GM10266 (cell line): ENCODE measurements at regions not wholly inside any gene's neighbourhood (a gene's known extent, or its start where the extent isn't known, plus 50 kb on each side); places are given as distances from the start of the nearest gene placed in this dataset.
"Not testable (repeated sequence)": the region's sequence is repeated elsewhere in the genome, so short reads cannot be mapped to it uniquely, and the experiment has no call there.

ENCODE experiments used
- DNase-seq: peaks from one replicate; pipeline ENCODE4 v3.0.0; 2012; ENCODE audit errors: extremely low spot score
- TF ChIP-seq, protein P1 (sequence below): IDR thresholded peaks from 2 replicates; pipeline ENCODE4 v1.5.1; 2012; ENCODE audit warnings: mild to moderate bottlenecking, low read depth; ENCODE audit not compliant: control insufficient read depth, insufficient read depth; ENCODE audit errors: missing control alignments

DNA sequence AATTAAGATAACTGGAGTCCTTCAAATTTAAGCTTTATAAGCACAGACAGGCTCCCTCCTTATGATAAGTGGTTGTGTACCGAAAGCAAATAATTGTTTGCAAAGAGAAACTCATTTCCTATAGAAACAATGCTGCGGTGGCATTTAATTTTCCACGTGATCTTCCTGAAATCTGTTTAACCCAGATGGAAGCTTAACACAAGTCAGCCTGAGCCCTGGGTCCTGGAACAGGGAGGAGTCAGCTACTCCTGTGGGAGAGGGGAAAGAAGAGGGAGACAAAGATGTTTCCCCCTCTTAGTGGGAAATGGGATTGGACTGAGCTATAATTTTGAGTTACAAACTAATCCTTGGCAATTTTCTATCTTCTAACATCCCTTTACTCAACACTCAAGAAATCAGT is 136.5 kb downstream of the ELOVL4 start:
- TF ChIP-seq, protein P1, sequence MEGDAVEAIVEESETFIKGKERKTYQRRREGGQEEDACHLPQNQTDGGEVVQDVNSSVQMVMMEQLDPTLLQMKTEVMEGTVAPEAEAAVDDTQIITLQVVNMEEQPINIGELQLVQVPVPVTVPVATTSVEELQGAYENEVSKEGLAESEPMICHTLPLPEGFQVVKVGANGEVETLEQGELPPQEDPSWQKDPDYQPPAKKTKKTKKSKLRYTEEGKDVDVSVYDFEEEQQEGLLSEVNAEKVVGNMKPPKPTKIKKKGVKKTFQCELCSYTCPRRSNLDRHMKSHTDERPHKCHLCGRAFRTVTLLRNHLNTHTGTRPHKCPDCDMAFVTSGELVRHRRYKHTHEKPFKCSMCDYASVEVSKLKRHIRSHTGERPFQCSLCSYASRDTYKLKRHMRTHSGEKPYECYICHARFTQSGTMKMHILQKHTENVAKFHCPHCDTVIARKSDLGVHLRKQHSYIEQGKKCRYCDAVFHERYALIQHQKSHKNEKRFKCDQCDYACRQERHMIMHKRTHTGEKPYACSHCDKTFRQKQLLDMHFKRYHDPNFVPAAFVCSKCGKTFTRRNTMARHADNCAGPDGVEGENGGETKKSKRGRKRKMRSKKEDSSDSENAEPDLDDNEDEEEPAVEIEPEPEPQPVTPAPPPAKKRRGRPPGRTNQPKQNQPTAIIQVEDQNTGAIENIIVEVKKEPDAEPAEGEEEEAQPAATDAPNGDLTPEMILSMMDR: no peak
- DNase-seq: no peak

DNA sequence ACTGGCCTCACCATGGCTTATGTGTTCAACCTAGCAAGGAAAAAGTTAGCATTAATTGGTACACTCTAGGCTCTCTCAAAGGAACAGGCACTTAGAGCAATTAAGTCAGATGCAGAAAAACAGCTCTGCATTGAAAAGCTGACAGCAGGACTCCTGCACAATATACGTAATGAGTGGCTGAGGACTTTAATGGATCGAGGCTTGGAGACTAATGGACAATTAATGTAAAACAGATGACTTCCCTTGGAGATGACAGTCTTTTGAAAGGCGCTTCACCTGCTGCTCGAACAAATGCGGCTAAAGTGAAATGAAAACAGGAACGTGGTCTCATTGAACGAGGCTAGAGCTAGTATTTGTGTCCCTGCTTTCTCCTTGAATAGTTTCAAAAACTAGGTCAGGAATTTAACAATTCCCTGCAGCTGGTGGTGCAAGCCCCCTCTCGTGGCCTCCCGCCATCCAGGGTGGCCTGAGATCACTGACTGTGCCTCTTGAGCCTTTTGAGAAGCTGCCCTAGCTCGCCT is 137.1 kb downstream of the ELOVL4 start:
- DNase-seq: no peak
- TF ChIP-seq, protein P1: no peak

DNA sequence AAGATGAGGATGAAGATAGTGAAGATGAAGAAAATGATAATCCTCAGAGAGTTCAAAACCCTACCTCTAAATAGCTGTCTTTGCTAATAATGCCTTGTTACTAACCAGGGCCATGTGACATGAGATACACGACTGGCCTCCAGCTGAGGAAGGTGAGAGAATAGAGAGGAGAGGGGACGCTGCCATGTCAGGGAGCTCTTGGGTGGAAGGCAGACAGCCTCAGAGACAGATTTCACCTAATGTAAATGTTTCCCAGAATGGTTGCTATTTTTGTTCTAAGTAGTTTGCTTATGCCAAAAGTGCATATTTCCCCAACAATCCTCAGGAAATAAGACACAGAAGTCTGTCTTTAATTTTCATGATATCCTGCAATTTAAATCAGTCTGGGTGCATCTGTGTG is 138.4 kb downstream of the ELOVL4 start:
- DNase-seq: no peak

DNA sequence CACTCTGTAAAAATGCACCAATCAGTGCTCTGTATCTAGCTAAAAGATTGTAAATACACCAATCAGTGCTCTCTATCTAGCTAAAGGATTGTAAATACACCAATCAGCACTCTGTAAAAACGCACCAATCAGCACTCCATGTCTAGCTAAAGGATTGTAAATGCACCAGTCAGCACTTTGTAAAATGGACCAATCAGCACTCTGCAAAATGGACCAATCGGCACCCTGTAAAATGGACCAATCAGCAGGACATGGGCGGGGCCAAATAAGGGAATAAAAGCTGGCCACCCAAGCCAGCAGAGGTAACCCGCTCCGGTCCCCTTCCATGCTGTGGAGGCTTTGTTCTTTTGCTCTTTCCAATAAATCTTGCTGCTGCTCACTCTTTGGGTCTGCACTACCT is 140.7 kb downstream of the ELOVL4 start:
- DNase-seq: not testable (repeated sequence)

More for the DNA sequence above, 138.4 kb downstream of the ELOVL4 start:
- TF ChIP-seq, protein P1: no peak

DNA sequence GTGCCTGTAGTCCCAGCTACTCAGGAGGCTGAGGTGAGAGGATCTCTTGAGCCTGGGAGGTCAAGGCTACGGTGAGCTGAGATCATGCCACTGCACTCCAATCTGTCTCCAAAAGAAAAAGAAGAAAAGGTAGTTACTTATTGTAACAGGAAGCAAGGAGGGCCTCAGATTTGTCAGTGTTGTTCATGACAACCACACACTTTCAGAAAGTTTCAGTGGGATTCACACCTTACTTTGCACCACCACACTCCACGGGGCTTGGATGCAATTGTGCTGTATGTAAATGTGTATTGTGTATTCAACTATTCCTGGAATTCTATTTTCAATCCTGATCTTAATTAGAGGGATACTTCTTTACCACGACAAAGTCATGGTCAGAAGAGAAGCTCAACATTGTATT is 142.6 kb downstream of the ELOVL4 start:
- no peak for DNase-seq
- TF ChIP-seq, protein P1: no peak

DNA sequence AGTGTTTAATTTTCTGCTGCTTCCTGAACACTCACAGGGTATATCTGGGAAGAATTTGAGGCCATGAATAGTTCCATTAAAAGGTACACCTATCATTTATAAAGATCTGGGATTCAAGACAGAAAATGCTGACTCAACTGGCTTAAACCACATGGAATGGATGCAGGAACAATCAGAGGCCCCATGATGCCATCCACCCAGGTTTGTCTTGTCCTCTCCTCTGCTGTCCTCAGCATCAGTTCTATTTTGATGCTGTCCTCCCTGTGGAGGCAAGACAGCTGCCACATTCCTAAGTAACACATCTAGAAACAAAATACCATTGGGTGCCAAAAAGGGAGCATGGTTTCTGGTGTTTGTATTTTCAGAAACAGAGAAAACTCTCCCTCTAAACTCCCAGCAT is 143.4 kb downstream of the ELOVL4 start:
- TF ChIP-seq, protein P1: no peak
- no peak for DNase-seq

DNA sequence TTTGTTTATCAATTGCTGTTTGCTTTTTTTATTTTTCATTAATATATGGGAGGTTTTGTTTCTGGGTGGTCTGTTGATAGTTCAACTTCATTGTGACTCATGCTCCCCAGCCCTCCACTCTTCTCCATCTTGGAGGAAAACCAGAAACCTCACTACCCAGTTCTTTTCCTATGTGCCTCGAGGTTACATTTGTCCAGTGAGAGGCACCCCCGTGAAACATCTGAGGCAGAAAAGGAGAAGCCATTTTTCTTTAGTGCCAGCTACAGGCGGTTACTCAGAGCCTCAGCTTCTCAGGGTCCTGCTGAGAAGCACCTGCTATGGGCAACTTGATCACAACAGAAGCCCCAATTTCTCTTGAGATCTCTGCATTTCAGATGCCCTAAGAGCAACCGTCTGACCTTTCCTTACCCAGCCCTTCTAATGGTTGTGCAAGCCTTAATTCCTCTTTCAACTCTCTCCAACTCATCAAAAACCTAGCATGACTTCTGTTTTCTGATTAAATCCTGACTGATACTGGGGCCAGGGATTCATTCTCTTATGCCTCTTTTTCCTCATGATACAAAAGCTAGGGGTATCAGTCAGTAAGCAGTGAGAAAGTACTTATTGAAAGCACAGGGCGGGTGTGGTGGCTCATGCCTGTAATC is 144.6 kb downstream of the ELOVL4 start:
- DNase-seq: no peak
- TF ChIP-seq, protein P1: no peak

DNA sequence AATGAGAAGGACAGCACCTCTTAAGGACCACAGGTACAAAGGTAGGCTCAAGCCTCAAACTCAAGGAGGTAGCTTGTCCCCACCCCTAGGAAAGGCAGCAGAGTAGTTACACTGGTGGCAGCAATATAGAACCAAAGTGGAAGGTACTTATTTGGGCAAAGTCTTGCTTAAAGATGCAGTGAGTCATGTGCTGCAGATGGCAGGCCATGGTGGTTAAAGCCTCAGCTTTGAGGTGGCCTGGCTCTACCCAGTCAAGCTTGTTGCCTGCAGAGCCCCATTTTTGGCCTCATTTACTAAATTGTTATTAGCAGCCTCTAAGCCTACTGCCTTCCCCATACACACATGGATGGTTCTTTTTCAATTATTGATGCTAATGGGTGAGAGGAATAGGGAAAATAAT is 146.0 kb downstream of the ELOVL4 start:
- DNase-seq: no peak
- TF ChIP-seq, protein P1: no peak
